H9 (cell line): ENCODE measurements at regions not wholly inside any gene's neighbourhood (a gene's known extent, or its start where the extent isn't known, plus 50 kb on each side); places are given as distances from the start of the nearest gene placed in this dataset.

Experiments
- DNase-seq: peaks from one replicate; pipeline ENCODE4 v3.0.0-alpha.2; 2017
- H2AFZ ChIP-seq: one replicate; pipeline ENCODE4 v1.6.1; 2013; ENCODE audit warnings: mild to moderate bottlenecking, low read length, control low read depth, moderate library complexity
- H2AK5ac ChIP-seq: 2 replicates; pipeline ENCODE4 v1.6.1; 2013; ENCODE audit warnings: low read length, control low read depth, mixed read lengths; ENCODE audit not compliant: insufficient read length
- H2BK120ac ChIP-seq: one replicate; pipeline ENCODE4 v1.6.1; 2013; ENCODE audit warnings: low read depth, mild to moderate bottlenecking, low read length, control low read depth, inconsistent platforms; ENCODE audit not compliant: poor library complexity, severe bottlenecking
- H2BK12ac ChIP-seq: 2 replicates; pipeline ENCODE4 v1.6.1; 2013; ENCODE audit warnings: low read length, control low read depth, mixed read lengths, low read depth; ENCODE audit not compliant: insufficient read length
- H2BK15ac ChIP-seq: 2 replicates; pipeline ENCODE4 v1.6.1; 2013; ENCODE audit warnings: low read depth, low read length, control low read depth
- H2BK20ac ChIP-seq: one replicate; pipeline ENCODE4 v1.6.1; 2013; ENCODE audit warnings: low read depth, mild to moderate bottlenecking, low read length, control low read depth, inconsistent platforms; ENCODE audit not compliant: poor library complexity, severe bottlenecking
- H2BK5ac ChIP-seq: 2 replicates; pipeline ENCODE4 v1.6.1; 2013; ENCODE audit warnings: low read length, control low read depth, mixed read lengths; ENCODE audit not compliant: insufficient read length
- H3K14ac ChIP-seq: 2 replicates; pipeline ENCODE4 v1.6.1; 2013; ENCODE audit warnings: low read length, control low read depth; ENCODE audit not compliant: insufficient read depth
- H3K18ac ChIP-seq: 2 replicates; pipeline ENCODE4 v1.6.1; 2013; ENCODE audit warnings: low read depth, mild to moderate bottlenecking, mixed read lengths, low read length, control low read depth; ENCODE audit not compliant: insufficient read length
- H3K23ac ChIP-seq: 2 replicates; pipeline ENCODE4 v1.6.1; 2013; ENCODE audit warnings: low read length, control low read depth, mixed read lengths, low read depth; ENCODE audit not compliant: insufficient read length
- H3K23me2 ChIP-seq: 2 replicates; pipeline ENCODE4 v1.6.1; 2013; ENCODE audit warnings: low read depth, mild to moderate bottlenecking, mixed read lengths, low read length, control low read depth; ENCODE audit not compliant: insufficient read length, poor library complexity, severe bottlenecking
- H3K27ac ChIP-seq: 2 replicates; pipeline ENCODE4 v1.5.1; 2013; ENCODE audit warnings: low read length, control low read depth, mixed read lengths, low read depth; ENCODE audit not compliant: insufficient read length
- H3K27me3 ChIP-seq: 2 replicates; pipeline ENCODE4 v1.6.1; 2013; ENCODE audit warnings: low read length, control low read depth, inconsistent platforms; ENCODE audit not compliant: insufficient read depth
- H3K4ac ChIP-seq: 2 replicates; pipeline ENCODE4 v1.6.1; 2013; ENCODE audit warnings: low read depth, mild to moderate bottlenecking, control low read depth, inconsistent platforms, low read length, moderate library complexity
- H3K4me1 ChIP-seq: 2 replicates; pipeline ENCODE4 v1.6.1; 2013; ENCODE audit warnings: low read length, control low read depth, inconsistent platforms; ENCODE audit not compliant: insufficient read depth
- H3K4me2 ChIP-seq: 2 replicates; pipeline ENCODE4 v1.6.1; 2013; ENCODE audit warnings: low read length, control low read depth, mixed read lengths; ENCODE audit not compliant: insufficient read length, insufficient read depth
- H3K56ac ChIP-seq: 2 replicates; pipeline ENCODE4 v1.6.1; 2013; ENCODE audit warnings: low read depth, mild to moderate bottlenecking, mixed read lengths, low read length, control low read depth; ENCODE audit not compliant: insufficient read length
- H3K79me1 ChIP-seq: 2 replicates; pipeline ENCODE4 v1.6.1; 2013; ENCODE audit warnings: low read depth, mild to moderate bottlenecking, moderate library complexity, low read length, control low read depth, inconsistent platforms; ENCODE audit not compliant: insufficient read depth, poor library complexity, severe bottlenecking
- H3K79me2 ChIP-seq: 2 replicates; pipeline ENCODE4 v1.6.1; 2013; ENCODE audit warnings: low read length, control low read depth, inconsistent platforms; ENCODE audit not compliant: insufficient read depth
- H3K9ac ChIP-seq: 2 replicates; pipeline ENCODE4 v1.6.1; 2013; ENCODE audit warnings: low read length, control low read depth, mixed read lengths; ENCODE audit not compliant: insufficient read length; ENCODE audit errors: extremely low read depth
- H3K9me3 ChIP-seq: one replicate; pipeline ENCODE4 v1.6.1; 2013; ENCODE audit warnings: low read depth, low read length, inconsistent platforms; ENCODE audit not compliant: control insufficient read depth
- H3T11ph ChIP-seq: one replicate; pipeline ENCODE4 v1.6.1; 2013; ENCODE audit warnings: mild to moderate bottlenecking, low read length, control low read depth, inconsistent platforms
- H4K20me1 ChIP-seq: one replicate; pipeline ENCODE4 v1.6.1; 2013; ENCODE audit not compliant: control insufficient read depth, insufficient read length, insufficient read depth
- H4K5ac ChIP-seq: 2 replicates; pipeline ENCODE4 v1.6.1; 2013; ENCODE audit warnings: low read depth, mild to moderate bottlenecking, mixed read lengths, low read length, control low read depth; ENCODE audit not compliant: insufficient read length
- H4K8ac ChIP-seq: replicated peaks from 2 replicates; pipeline ENCODE4 v1.6.1; 2013; ENCODE audit warnings: low read length, control low read depth, mixed read lengths, low read depth; ENCODE audit not compliant: insufficient read length
- H4K91ac ChIP-seq: 2 replicates; pipeline ENCODE4 v1.6.1; 2013; ENCODE audit warnings: low read depth, mild to moderate bottlenecking, moderate library complexity, mixed read lengths, low read length, control low read depth; ENCODE audit not compliant: insufficient read length
- H3K27ac Mint-ChIP-seq, 3 experiments: 2 replicates in 2 of 3; 3 replicates in 1 of 3; pipeline ENCODE4 v1.8.0; 2020 to 2021; ENCODE audit warnings: mixed read lengths in 3 of 3, mild to moderate bottlenecking in 1 of 3, moderate library complexity in 1 of 3
- H3K27me3 Mint-ChIP-seq: 2 replicates; pipeline ENCODE4 v1.8.0; 2021; ENCODE audit warnings: low read depth, mild to moderate bottlenecking, moderate library complexity, mixed read lengths
- H3K36me3 Mint-ChIP-seq, 3 experiments: 2 replicates in 2 of 3; 3 replicates in 1 of 3; pipeline ENCODE4 v1.8.0; 2020 to 2021; ENCODE audit warnings: low read depth in 3 of 3, mixed read lengths in 3 of 3; ENCODE audit not compliant: insufficient read depth in 1 of 3
- H3K4me1 Mint-ChIP-seq, 2 experiments: 2 replicates each; pipeline ENCODE4 v1.8.0; 2020; ENCODE audit warnings: mixed read lengths in 2 of 2
- H3K4me3 Mint-ChIP-seq, 2 experiments: 2 replicates in 1 of 2; 3 replicates in 1 of 2; pipeline ENCODE4 v1.8.0; 2020 to 2021; ENCODE audit warnings: mild to moderate bottlenecking in 2 of 2, mixed read lengths in 2 of 2, moderate library complexity in 1 of 2
- H3K9me3 Mint-ChIP-seq, 2 experiments: 2 replicates in 1 of 2; 3 replicates in 1 of 2; pipeline ENCODE4 v1.8.0; 2020; ENCODE audit warnings: mild to moderate bottlenecking in 2 of 2, mixed read lengths in 2 of 2, moderate library complexity in 1 of 2
- CTCF ChIP-seq: fragments of 200-600 bp; sonication (generic); conservative IDR thresholded peaks from 3 replicates; pipeline ENCODE4 v1.8.0; 2021; ENCODE audit warnings: antibody characterized with exemption, mild to moderate bottlenecking
- WGBS: extraction: QIAGEN DNeasy Blood & Tissue Kit; methylation state at CpG from one replicate; pipeline ENCODE4 v1.1.7; 2013; ENCODE audit warnings: missing lambda C conversion rate, low lambda C conversion rate, mixed read lengths; ENCODE audit not compliant: insufficient read length; ENCODE audit errors: extremely low coverage; 5-methylcytosine and 5-hydroxymethylcytosine counted together

- Histone ChIP-seq H2BK15ac (no peak overlapping the region), H3K4me2 (no peak overlapping the region), H2AK5ac (no peak overlapping the region), H3K14ac (no peak overlapping the region), H3K79me2 (no peaks in the 10 kb centered on the region), H2AFZ (no peak overlapping the region), H3T11ph (no peak overlapping the region), H3K9me3 (no peaks in the 10 kb centered on the region), H3K79me1 (no peaks in the 10 kb centered on the region), H3K27me3 (no peaks in the 10 kb centered on the region), H2BK12ac (no peak overlapping the region), H3K56ac (no peak overlapping the region), H3K18ac (no peak overlapping the region), H4K91ac (no peak overlapping the region), H4K5ac (no peak overlapping the region), H3K27ac (no peak overlapping the region), H2BK120ac (no peak overlapping the region), H3K9ac (no peak overlapping the region), H3K4me1 (no peaks in the 10 kb centered on the region), H2BK5ac (no peak overlapping the region), H3K23ac (no peak overlapping the region), H4K20me1 (no peaks in the 10 kb centered on the region), H2BK20ac (no peak overlapping the region), H4K8ac (no peak overlapping the region), H3K4ac (no peak overlapping the region), H3K23me2 (no peaks in the 10 kb centered on the region)
- DNase-seq = no peak
- Mint-ChIP-seq H3K9me3 (no peaks in the 10 kb centered on the region), H3K4me1 (no peaks in the 10 kb centered on the region), H3K36me3 (0 out of 7 replicates have a peak, but pooled peaks cover 0 to 1% (median 0%) of the 10 kb centered on the region in 3 experiments), H3K4me3 (no peak overlapping the region), H3K27ac (no peak overlapping the region), H3K27me3 (no peaks in the 10 kb centered on the region)
- TF ChIP-seq CTCF = no peak
- no CpG with 5 or more reads among the region's 3 CpGs for WGBS
Observed at GRCh38 chr21:30932686-30933085, 51.3 kb upstream of the KRTAP11-1 start.
